SK-N-SH (cell line): ENCODE measurements at regions not wholly inside any gene's neighbourhood (a gene's known extent, or its start where the extent isn't known, plus 50 kb on each side); places are given as distances from the start of the nearest gene placed in this dataset.

Experiments used
- CTCF ChIA-PET: fragments of 300-600, 350-600 bp; formaldehyde crosslinking; extraction: SDS; loops from one replicate; lab custom pipeline; 2021; lab: Yijun Ruan, JAX
- POLR2A ChIA-PET: fragments of 350-600 bp; sonication (Branson Sonifier 250); formaldehyde crosslinking; extraction: SDS; loops from one replicate; lab custom pipeline; 2020; ENCODE audit warnings: antibody characterized with exemption, inconsistent platforms; lab: Yijun Ruan, JAX
- DNase-seq: peaks from one replicate; pipeline ENCODE4 v3.0.0; 2012
- H2AFZ ChIP-seq: fragments of 200-600 bp; sonication (generic); 2 replicates; pipeline ENCODE4 v1.8.1; 2016; ENCODE audit warnings: antibody characterized with exemption, mild to moderate bottlenecking, low read depth
- H3F3A ChIP-seq: fragments of 200-600 bp; sonication (generic); replicated peaks from 2 replicates; pipeline ENCODE3; 2016; ENCODE audit warnings: antibody characterized with exemption, mild to moderate bottlenecking; ENCODE audit not compliant: insufficient read depth
- H3K27ac ChIP-seq, 2 experiments: fragments of 200-500 bp in 1 of 2; fragments of 200-600 bp in 1 of 2; sonication (Bioruptor generic) in 1 of 2; sonication (generic), shearing (Covaris generic) in 1 of 2; 2 replicates each; pipeline versions ENCODE4 v1.5.1 to v1.6.1; 2014 to 2016; ENCODE audit warnings: low read depth in 2 of 2, inconsistent platforms in 1 of 2, low read length in 1 of 2, mild to moderate bottlenecking in 1 of 2, mixed read lengths in 1 of 2
- H3K27me3 ChIP-seq: fragments of 200-600 bp; sonication (generic), shearing (Covaris generic); 2 replicates; pipeline ENCODE4 v1.6.1; 2016; ENCODE audit warnings: mixed run types; ENCODE audit not compliant: insufficient read depth
- H3K36me3 ChIP-seq, 2 experiments: fragments of 200-500 bp in 1 of 2; fragments of 200-600 bp in 1 of 2; sonication (Bioruptor generic) in 1 of 2; sonication (generic) in 1 of 2; replicated peaks in 1 of 2; 2 replicates each; pipeline versions ENCODE3 to v1.5.1; 2014 to 2016; ENCODE audit warnings: low read length in 1 of 2, mild to moderate bottlenecking in 1 of 2; ENCODE audit not compliant: insufficient read depth in 2 of 2, control insufficient read depth in 1 of 2
- H3K4me1 ChIP-seq, 2 experiments: fragments of 200-500 bp in 1 of 2; fragments of 200-600 bp in 1 of 2; sonication (Bioruptor generic) in 1 of 2; sonication (generic), shearing (Covaris generic) in 1 of 2; 2 replicates each; pipeline versions ENCODE4 v1.5.1 to v1.6.1; 2014 to 2016; ENCODE audit warnings: low read depth in 1 of 2, low read length in 1 of 2, mixed run types in 1 of 2; ENCODE audit not compliant: insufficient read depth in 2 of 2, control insufficient read depth in 1 of 2
- H3K4me2 ChIP-seq: fragments of 200-600 bp; sonication (generic), shearing (Covaris generic); 2 replicates; pipeline ENCODE4 v1.6.1; 2017; ENCODE audit warnings: mixed run types
- H3K4me3 ChIP-seq, 2 experiments: fragments of 200-500 bp in 1 of 2; fragments of 200-600 bp in 1 of 2; sonication (Bioruptor generic) in 1 of 2; sonication (generic), shearing (Covaris generic) in 1 of 2; 2 replicates each; pipeline versions ENCODE4 v1.5.1 to v1.8.1; 2014 to 2016; ENCODE audit warnings: low read depth in 2 of 2, inconsistent platforms in 1 of 2, low read length in 1 of 2, mild to moderate bottlenecking in 1 of 2, mixed read lengths in 1 of 2, moderate library complexity in 1 of 2
- H3K79me2 ChIP-seq: fragments of 200-600 bp; sonication (generic); 2 replicates; pipeline ENCODE4 v1.8.1; 2017; ENCODE audit warnings: mild to moderate bottlenecking; ENCODE audit not compliant: insufficient read depth
- H3K9ac ChIP-seq: fragments of 200-600 bp; sonication (generic); 2 replicates; pipeline ENCODE4 v1.6.1; 2017; ENCODE audit warnings: mixed run types
- H3K9me2 ChIP-seq: fragments of 200-600 bp; sonication (generic); 2 replicates; pipeline ENCODE4 v1.6.1; 2017; ENCODE audit warnings: mixed run types
- H3K9me3 ChIP-seq: fragments of 200-600 bp; sonication (generic); 2 replicates; pipeline ENCODE4 v1.6.1; 2017; ENCODE audit warnings: mixed run types, mild to moderate bottlenecking, moderate library complexity
- H4K20me1 ChIP-seq: fragments of 200-600 bp; sonication (generic); 2 replicates; pipeline ENCODE4 v1.6.1; 2017; ENCODE audit warnings: mild to moderate bottlenecking, mixed run types; ENCODE audit not compliant: insufficient read depth
- CHD2 ChIP-seq: fragments of 150-350 bp; IDR thresholded peaks from 2 replicates; pipeline ENCODE4 v1.6.1; 2018; ENCODE audit warnings: low read length; ENCODE audit not compliant: partially characterized antibody
- FOSL2 ChIP-seq: IDR thresholded peaks from 2 replicates; pipeline ENCODE4 v1.4.0; 2012; ENCODE audit warnings: low read depth, mild to moderate bottlenecking, moderate library complexity, borderline replicate concordance
- FOXJ3 ChIP-seq: sonication (generic); formaldehyde crosslinking; IDR thresholded peaks from 2 replicates; pipeline ENCODE4 v1.5.1; 2020; ENCODE audit warnings: mild to moderate bottlenecking, missing genetic modification reagents
- GABPA ChIP-seq: IDR thresholded peaks from 2 replicates; pipeline ENCODE4 v1.4.0; 2012; ENCODE audit warnings: low read depth, mild to moderate bottlenecking
- POLR2AphosphoS5 ChIP-seq: IDR thresholded peaks from 2 replicates; pipeline ENCODE4 v1.6.1; 2012; ENCODE audit warnings: low read depth, low read length
- SMC3 ChIP-seq: IDR thresholded peaks from 2 replicates; pipeline ENCODE4 v1.6.1; 2012; ENCODE audit warnings: low read depth, low read length, improper control_type of control experiment
- TEAD4 ChIP-seq: IDR thresholded peaks from 2 replicates; pipeline ENCODE4 v1.4.0; 2012; ENCODE audit warnings: mild to moderate bottlenecking, borderline replicate concordance; ENCODE audit not compliant: insufficient read depth
- ZBTB33 ChIP-seq: IDR thresholded peaks from 2 replicates; pipeline ENCODE4 v1.4.0; 2012; ENCODE audit warnings: low read depth, borderline replicate concordance
- WGBS: methylation state at CpG from one replicate; pipeline ENCODE4 v1.1.6; 2017; ENCODE audit warnings: low lambda C conversion rate; 5-methylcytosine and 5-hydroxymethylcytosine counted together
- TF ChIP-seq, protein P1 (sequence below): IDR thresholded peaks from 2 replicates; pipeline ENCODE4 v1.4.0; 2012; ENCODE audit warnings: low read depth, borderline replicate concordance
- TF ChIP-seq, protein P2 (sequence below): fragments of 200-600 bp; sonication (generic); IDR thresholded peaks from 2 replicates; pipeline ENCODE4 v1.6.1; 2017; ENCODE audit warnings: antibody characterized with exemption, mild to moderate bottlenecking, moderate library complexity
- TF ChIP-seq, protein P3 (sequence below): fragments of 150-350 bp; IDR thresholded peaks from 2 replicates; pipeline ENCODE4 v1.6.1; 2016; ENCODE audit warnings: mild to moderate bottlenecking, low read depth, low read length
- TF ChIP-seq, protein P4 (sequence below): fragments of 150-350 bp; IDR thresholded peaks from 2 replicates; pipeline ENCODE4 v1.6.1; 2017; ENCODE audit warnings: antibody characterized with exemption, low read length, low read depth, borderline replicate concordance

- Histone ChIP-seq H3K27ac (no peak overlapping the region), H3K36me3 (no peaks in the 10 kb centered on the region), H3K9me2 (no peaks in the 10 kb centered on the region), H3K4me3 (no peak overlapping the region), H3K9me3 (no peaks in the 10 kb centered on the region), H2AFZ (no peak overlapping the region), H4K20me1 (no peaks in the 10 kb centered on the region), H3F3A (no peaks in the 10 kb centered on the region), H3K4me1 (no peaks in the 10 kb centered on the region), H3K4me2 (no peak overlapping the region), H3K9ac (no peak overlapping the region), H3K27me3 (no peaks in the 10 kb centered on the region), H3K79me2 (no peaks in the 10 kb centered on the region)
- TF ChIP-seq ZBTB33 = no peak
- TF ChIP-seq POLR2AphosphoS5 = no peak
- TF ChIP-seq SMC3 = no peak
- no peak for TF ChIP-seq FOXJ3 (CRISPR knock-in tag)
- TF ChIP-seq, protein P1, sequence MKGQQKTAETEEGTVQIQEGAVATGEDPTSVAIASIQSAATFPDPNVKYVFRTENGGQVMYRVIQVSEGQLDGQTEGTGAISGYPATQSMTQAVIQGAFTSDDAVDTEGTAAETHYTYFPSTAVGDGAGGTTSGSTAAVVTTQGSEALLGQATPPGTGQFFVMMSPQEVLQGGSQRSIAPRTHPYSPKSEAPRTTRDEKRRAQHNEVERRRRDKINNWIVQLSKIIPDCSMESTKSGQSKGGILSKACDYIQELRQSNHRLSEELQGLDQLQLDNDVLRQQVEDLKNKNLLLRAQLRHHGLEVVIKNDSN = no peak
- no peak for TF ChIP-seq GABPA
- TF ChIP-seq TEAD4 = no peak
- TF ChIP-seq FOSL2 = no peak
- TF ChIP-seq, protein P2, sequence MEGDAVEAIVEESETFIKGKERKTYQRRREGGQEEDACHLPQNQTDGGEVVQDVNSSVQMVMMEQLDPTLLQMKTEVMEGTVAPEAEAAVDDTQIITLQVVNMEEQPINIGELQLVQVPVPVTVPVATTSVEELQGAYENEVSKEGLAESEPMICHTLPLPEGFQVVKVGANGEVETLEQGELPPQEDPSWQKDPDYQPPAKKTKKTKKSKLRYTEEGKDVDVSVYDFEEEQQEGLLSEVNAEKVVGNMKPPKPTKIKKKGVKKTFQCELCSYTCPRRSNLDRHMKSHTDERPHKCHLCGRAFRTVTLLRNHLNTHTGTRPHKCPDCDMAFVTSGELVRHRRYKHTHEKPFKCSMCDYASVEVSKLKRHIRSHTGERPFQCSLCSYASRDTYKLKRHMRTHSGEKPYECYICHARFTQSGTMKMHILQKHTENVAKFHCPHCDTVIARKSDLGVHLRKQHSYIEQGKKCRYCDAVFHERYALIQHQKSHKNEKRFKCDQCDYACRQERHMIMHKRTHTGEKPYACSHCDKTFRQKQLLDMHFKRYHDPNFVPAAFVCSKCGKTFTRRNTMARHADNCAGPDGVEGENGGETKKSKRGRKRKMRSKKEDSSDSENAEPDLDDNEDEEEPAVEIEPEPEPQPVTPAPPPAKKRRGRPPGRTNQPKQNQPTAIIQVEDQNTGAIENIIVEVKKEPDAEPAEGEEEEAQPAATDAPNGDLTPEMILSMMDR = no peak
- TF ChIP-seq, protein P3, sequence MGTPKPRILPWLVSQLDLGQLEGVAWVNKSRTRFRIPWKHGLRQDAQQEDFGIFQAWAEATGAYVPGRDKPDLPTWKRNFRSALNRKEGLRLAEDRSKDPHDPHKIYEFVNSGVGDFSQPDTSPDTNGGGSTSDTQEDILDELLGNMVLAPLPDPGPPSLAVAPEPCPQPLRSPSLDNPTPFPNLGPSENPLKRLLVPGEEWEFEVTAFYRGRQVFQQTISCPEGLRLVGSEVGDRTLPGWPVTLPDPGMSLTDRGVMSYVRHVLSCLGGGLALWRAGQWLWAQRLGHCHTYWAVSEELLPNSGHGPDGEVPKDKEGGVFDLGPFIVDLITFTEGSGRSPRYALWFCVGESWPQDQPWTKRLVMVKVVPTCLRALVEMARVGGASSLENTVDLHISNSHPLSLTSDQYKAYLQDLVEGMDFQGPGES = no peak
- TF ChIP-seq, protein P4, sequence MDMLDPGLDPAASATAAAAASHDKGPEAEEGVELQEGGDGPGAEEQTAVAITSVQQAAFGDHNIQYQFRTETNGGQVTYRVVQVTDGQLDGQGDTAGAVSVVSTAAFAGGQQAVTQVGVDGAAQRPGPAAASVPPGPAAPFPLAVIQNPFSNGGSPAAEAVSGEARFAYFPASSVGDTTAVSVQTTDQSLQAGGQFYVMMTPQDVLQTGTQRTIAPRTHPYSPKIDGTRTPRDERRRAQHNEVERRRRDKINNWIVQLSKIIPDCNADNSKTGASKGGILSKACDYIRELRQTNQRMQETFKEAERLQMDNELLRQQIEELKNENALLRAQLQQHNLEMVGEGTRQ = no peak
- no peak for TF ChIP-seq CHD2
- ChIA-PET POLR2A (no interaction called here), CTCF (no interaction called here)
- DNase-seq = no peak
- WGBS = 0% methylated on average over 4 of the region's 4 CpGs
These were observed 686.7 kb downstream of the TMEM182 start for GRCh38 chr2:103448495-103448894.
